ENCODE measurements at regions not wholly inside any gene's neighbourhood (a gene's known extent, or its start where the extent isn't known, plus 50 kb on each side); places are given as distances from the start of the nearest gene placed in this dataset.

DNA sequence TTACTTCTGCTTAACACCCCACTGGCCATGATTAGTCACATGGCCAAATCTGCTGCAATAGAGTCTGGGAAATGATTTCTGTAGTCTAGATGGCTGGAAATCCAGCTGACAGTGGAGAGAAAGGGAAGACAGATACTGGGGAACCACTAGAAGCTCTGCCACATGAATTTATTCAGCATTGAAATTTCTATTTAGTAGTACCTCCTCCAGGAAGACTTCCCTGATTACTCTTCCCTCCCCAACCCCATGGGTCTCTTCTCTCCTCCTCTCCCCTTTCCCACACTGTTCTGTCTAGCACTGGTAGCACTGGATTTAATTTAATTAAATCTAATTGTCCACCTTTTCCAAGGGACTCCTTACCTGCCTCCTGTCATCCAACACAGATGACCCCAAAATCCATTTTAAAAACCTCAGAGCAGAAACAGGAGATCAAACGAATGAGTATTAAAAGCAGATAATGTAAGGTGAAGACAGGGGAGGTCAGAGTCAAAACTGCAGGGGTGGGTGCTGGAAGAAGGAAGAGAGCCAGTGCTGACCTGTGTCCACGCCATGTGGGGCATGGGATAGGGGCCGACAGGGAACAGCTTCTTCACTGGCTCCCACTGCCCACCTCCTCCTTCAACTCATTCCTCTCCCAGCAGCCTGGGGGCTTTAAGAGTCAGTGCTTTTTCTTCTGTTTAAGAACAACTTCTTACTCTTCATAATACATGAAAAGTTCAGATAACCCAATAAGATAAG is 169.2 kb upstream of the HS6ST1 start:
- Histone ChIP-seq H3K4me3 (no peak overlapping the region), H4K20me1 (replicated peaks; ENCODE audit: control insufficient read depth, insufficient read depth, low read length) (peaks cover 4% of the 10 kb centered on the region; the same call in 1 of the 2 replicates), H3K9ac (ENCODE audit: insufficient read depth in 1 of 2, low read depth in 2 of 2, low read length in 2 of 2) (no peak overlapping the region), H3K79me2 (ENCODE audit: control insufficient read depth, insufficient read depth, low read length) (no peaks in the 10 kb centered on the region), H3K4me2 (ENCODE audit: insufficient read depth, low read length) (no peak overlapping the region), H3K9me3 (replicated peaks; ENCODE audit: control insufficient read depth, insufficient read depth, low read depth, low read length) (no peaks in the 10 kb centered on the region), H3K9me1 (ENCODE audit: control insufficient read depth, insufficient read depth, low read length) (no peaks in the 10 kb centered on the region), H3K27ac (ENCODE audit: extremely low read depth, low read depth, low read length) (no peak overlapping the region), H3K27me3 (ENCODE audit: control insufficient read depth in 2 of 2, insufficient read depth in 2 of 2, low read length in 2 of 2) (peaks cover 0 to 37% of the 10 kb centered on the region in 2 experiments; a peak in 3 of 5 replicates), H3K4me1 (replicated peaks in 1 of 2; ENCODE audit: control insufficient read depth in 2 of 2, insufficient read depth in 2 of 2, low read length in 2 of 2) (peaks cover 0 to 6% of the 10 kb centered on the region in 2 experiments; a peak in 1 of 5 replicates), H2AFZ (ENCODE audit: low read depth, low read length) (no peak overlapping the region), H3K36me3 (ENCODE audit: control insufficient read depth, insufficient read depth, low read length) (no peaks in the 10 kb centered on the region)
- in situ Hi-C loops (cut with MboI): no loop called here
- no peak for FAIRE-seq
- no peak for DNase-seq (ENCODE audit: extremely low read depth in 1 of 4, low spot score in 3 of 4)
- ChIA-PET POLR2A (interaction anchor here (0.6 to 1.0 kb wide), 2 partner anchors 12 to 117 kb away, joined by 3 read pairs; no protein-coding TSS in a partner anchor), CTCF (ENCODE audit: low intra/inter-chr PET ratio) (no interaction called here)
- no peak for ATAC-seq
- 3% methylated on average over 3 of the region's 3 CpGs for WGBS (ENCODE audit: insufficient coverage, low coverage, missing lambda C conversion rate)
- no TSS peak for BruUV-seq (replicated peaks)
- intact Hi-C loops (cut with micrococcal nuclease): loop anchor here (10.0 kb wide), 1 partner anchor 163 kb away; no protein-coding TSS in a partner anchor
- TF ChIP-seq, protein P1, sequence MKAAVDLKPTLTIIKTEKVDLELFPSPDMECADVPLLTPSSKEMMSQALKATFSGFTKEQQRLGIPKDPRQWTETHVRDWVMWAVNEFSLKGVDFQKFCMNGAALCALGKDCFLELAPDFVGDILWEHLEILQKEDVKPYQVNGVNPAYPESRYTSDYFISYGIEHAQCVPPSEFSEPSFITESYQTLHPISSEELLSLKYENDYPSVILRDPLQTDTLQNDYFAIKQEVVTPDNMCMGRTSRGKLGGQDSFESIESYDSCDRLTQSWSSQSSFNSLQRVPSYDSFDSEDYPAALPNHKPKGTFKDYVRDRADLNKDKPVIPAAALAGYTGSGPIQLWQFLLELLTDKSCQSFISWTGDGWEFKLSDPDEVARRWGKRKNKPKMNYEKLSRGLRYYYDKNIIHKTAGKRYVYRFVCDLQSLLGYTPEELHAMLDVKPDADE (conservative IDR thresholded peaks at IDR 0.05; ENCODE audit: control insufficient read depth, low read depth, low read length): no peak
- TF ChIP-seq RBM25 (IDR thresholded peaks at IDR 0.05; ENCODE audit: low read depth, low read length, severe bottlenecking) (peak; percentile 30), RHOXF2B (CRISPR knock-in tag; conservative IDR thresholded peaks at IDR 0.05) (no peak), ZFP36 (IDR thresholded peaks at IDR 0.05; ENCODE audit: low read depth, low read length, partially characterized antibody) (peak; percentile 88), TAL1 (IDR thresholded peaks at IDR 0.05) (no peak), JUND (IDR thresholded peaks at IDR 0.05; ENCODE audit: borderline replicate concordance, low read depth, low read length) (no peak), JUND (tag; IDR thresholded peaks at IDR 0.05; ENCODE audit: borderline replicate concordance, low read depth, low read length) (no peak), ZNF57 (CRISPR knock-in tag; IDR thresholded peaks at IDR 0.05) (no peak), SMARCB1 (IDR thresholded peaks at IDR 0.05; ENCODE audit: insufficient read length, low read depth) (no peak), C11orf30 (IDR thresholded peaks at IDR 0.05; ENCODE audit: low read depth) (no peak), HEY1 (CRISPR knock-in tag; IDR thresholded peaks at IDR 0.05; ENCODE audit: borderline replicate concordance) (no peak), ZBED1 (IDR thresholded peaks at IDR 0.05) (no peak), PRMT5 (CRISPR knock-in tag; IDR thresholded peaks at IDR 0.05) (no peak), E2F3 (CRISPR knock-in tag; IDR thresholded peaks at IDR 0.05) (no peak)
- TF ChIP-seq, protein P2, sequence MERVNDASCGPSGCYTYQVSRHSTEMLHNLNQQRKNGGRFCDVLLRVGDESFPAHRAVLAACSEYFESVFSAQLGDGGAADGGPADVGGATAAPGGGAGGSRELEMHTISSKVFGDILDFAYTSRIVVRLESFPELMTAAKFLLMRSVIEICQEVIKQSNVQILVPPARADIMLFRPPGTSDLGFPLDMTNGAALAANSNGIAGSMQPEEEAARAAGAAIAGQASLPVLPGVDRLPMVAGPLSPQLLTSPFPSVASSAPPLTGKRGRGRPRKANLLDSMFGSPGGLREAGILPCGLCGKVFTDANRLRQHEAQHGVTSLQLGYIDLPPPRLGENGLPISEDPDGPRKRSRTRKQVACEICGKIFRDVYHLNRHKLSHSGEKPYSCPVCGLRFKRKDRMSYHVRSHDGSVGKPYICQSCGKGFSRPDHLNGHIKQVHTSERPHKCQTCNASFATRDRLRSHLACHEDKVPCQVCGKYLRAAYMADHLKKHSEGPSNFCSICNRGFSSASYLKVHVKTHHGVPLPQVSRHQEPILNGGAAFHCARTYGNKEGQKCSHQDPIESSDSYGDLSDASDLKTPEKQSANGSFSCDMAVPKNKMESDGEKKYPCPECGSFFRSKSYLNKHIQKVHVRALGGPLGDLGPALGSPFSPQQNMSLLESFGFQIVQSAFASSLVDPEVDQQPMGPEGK (CRISPR knock-in tag; IDR thresholded peaks at IDR 0.05; ENCODE audit: borderline replicate concordance): no peak
- TF ChIP-seq, protein P3, sequence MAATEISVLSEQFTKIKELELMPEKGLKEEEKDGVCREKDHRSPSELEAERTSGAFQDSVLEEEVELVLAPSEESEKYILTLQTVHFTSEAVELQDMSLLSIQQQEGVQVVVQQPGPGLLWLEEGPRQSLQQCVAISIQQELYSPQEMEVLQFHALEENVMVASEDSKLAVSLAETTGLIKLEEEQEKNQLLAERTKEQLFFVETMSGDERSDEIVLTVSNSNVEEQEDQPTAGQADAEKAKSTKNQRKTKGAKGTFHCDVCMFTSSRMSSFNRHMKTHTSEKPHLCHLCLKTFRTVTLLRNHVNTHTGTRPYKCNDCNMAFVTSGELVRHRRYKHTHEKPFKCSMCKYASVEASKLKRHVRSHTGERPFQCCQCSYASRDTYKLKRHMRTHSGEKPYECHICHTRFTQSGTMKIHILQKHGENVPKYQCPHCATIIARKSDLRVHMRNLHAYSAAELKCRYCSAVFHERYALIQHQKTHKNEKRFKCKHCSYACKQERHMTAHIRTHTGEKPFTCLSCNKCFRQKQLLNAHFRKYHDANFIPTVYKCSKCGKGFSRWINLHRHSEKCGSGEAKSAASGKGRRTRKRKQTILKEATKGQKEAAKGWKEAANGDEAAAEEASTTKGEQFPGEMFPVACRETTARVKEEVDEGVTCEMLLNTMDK (IDR thresholded peaks at IDR 0.05; ENCODE audit: borderline replicate concordance, insufficient read depth, low read depth, low read length, poor library complexity, severe bottlenecking): no peak
